ENCODE measurements at regions not wholly inside any gene's neighbourhood (a gene's known extent, or its start where the extent isn't known, plus 50 kb on each side); places are given as distances from the start of the nearest gene placed in this dataset.
"Not testable (repeated sequence)": the region's sequence is repeated elsewhere in the genome, so short reads cannot be mapped to it uniquely, and the experiment has no call there.

DNA sequence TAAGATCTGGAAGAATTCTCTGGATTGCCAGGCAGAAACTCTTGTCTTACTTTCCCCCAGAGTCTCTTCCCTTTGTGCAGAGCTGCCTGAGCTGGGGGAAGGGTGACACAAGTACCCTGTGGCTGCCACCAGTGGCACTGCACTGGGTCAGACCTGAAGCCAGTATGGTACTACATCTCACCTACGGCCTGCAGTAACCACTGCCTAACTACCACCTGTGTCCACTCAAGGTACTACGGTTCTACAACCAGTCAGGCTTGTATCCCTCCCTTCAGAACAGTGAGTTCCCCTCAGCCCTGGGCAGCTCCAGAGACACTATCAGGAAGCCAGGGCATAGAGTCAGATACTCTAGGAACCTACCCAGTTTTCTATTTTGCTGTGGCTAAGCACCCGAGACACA is 212.0 kb upstream of the POU5F2 start:
- Histone ChIP-seq H3K9me1 (ENCODE audit: control insufficient read depth, extremely low read depth, insufficient read depth, low read length) (no peaks in the 10 kb centered on the region), H3K4me3 (ENCODE audit: control insufficient read depth in 2 of 3, extremely low read depth in 1 of 3, insufficient read depth in 2 of 3, low read depth in 1 of 3, low read length in 3 of 3) (no peak overlapping the region), H4K20me1 (ENCODE audit: control insufficient read depth, extremely low read depth, insufficient read depth, low read length) (no peaks in the 10 kb centered on the region), H3K27me3 (ENCODE audit: control insufficient read depth, extremely low read depth, insufficient read depth, low read length) (no peaks in the 10 kb centered on the region), H2AFZ (ENCODE audit: control insufficient read depth, low read length) (no peak overlapping the region), H3K4me2 (ENCODE audit: control insufficient read depth, extremely low read depth, insufficient read depth, low read depth, low read length) (no peak overlapping the region), H3K9me3 (ENCODE audit: control insufficient read depth, low read depth, low read length) (no peaks in the 10 kb centered on the region), H3K27ac (ENCODE audit: control insufficient read depth, insufficient read depth, low read length) (no peak overlapping the region), H3K4me1 (ENCODE audit: control insufficient read depth, extremely low read depth, insufficient read depth, low read length) (no peaks in the 10 kb centered on the region), H3K9ac (ENCODE audit: control insufficient read depth, extremely low read depth, insufficient read depth, low read length) (no peak overlapping the region), H3K79me2 (ENCODE audit: control insufficient read depth, insufficient read depth, low read length) (no peaks in the 10 kb centered on the region), H3K36me3 (ENCODE audit: control insufficient read depth in 2 of 2, extremely low read depth in 1 of 2, insufficient read depth in 2 of 2, low read length in 2 of 2) (no peaks in the 10 kb centered on the region)
- dilution Hi-C loops (cut with MboI; ENCODE audit: extremely low pct_ligation_motif_present, low sequenced_read_pairs): no loop called here
- DNase-seq (ENCODE audit: low read depth, low spot score) (no peak), FAIRE-seq (no peak)
- TF ChIP-seq, protein P1, sequence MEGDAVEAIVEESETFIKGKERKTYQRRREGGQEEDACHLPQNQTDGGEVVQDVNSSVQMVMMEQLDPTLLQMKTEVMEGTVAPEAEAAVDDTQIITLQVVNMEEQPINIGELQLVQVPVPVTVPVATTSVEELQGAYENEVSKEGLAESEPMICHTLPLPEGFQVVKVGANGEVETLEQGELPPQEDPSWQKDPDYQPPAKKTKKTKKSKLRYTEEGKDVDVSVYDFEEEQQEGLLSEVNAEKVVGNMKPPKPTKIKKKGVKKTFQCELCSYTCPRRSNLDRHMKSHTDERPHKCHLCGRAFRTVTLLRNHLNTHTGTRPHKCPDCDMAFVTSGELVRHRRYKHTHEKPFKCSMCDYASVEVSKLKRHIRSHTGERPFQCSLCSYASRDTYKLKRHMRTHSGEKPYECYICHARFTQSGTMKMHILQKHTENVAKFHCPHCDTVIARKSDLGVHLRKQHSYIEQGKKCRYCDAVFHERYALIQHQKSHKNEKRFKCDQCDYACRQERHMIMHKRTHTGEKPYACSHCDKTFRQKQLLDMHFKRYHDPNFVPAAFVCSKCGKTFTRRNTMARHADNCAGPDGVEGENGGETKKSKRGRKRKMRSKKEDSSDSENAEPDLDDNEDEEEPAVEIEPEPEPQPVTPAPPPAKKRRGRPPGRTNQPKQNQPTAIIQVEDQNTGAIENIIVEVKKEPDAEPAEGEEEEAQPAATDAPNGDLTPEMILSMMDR (optimal IDR thresholded peaks at IDR 0.05 in 1 of 3, IDR thresholded peaks at IDR 0.05 in 1 of 3, conservative IDR thresholded peaks at IDR 0.05 in 1 of 3; ENCODE audit: extremely low read depth in 1 of 3, insufficient read depth in 2 of 3, low read length in 3 of 3): no peak
- no peak for TF ChIP-seq EZH2 (IDR thresholded peaks at IDR 0.05; ENCODE audit: low read length)

DNA sequence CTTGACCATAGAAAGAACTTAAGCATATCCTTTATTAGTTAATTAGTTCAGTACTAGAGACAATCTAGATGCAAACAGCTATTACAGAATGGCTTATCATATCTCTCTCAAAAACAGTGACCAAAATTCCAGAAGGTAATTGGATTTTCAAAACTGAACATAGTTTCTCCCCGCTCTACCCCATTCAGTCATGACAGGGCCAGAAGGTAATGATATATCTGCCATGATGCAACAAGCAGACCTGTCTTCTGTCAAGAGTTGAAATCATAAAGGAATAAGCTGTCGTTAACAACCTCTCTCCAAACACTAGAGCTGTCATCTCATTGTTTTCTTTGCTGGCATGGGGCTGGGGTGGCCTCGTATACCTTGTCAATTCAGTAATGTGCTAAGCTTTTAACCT is 200.5 kb upstream of the POU5F2 start:
- Histone ChIP-seq H3K9me1 (ENCODE audit: control insufficient read depth, extremely low read depth, insufficient read depth, low read length) (no peaks in the 10 kb centered on the region), H3K27ac (ENCODE audit: control insufficient read depth, insufficient read depth, low read length) (no peak overlapping the region), H3K79me2 (ENCODE audit: control insufficient read depth, insufficient read depth, low read length) (no peaks in the 10 kb centered on the region), H3K4me3 (ENCODE audit: control insufficient read depth in 2 of 3, extremely low read depth in 1 of 3, insufficient read depth in 2 of 3, low read depth in 1 of 3, low read length in 3 of 3) (no peak overlapping the region), H3K4me1 (ENCODE audit: control insufficient read depth, extremely low read depth, insufficient read depth, low read length) (no peaks in the 10 kb centered on the region), H2AFZ (ENCODE audit: control insufficient read depth, low read length) (no peak overlapping the region), H3K9me3 (ENCODE audit: control insufficient read depth, low read depth, low read length) (no peaks in the 10 kb centered on the region), H3K36me3 (ENCODE audit: control insufficient read depth in 2 of 2, extremely low read depth in 1 of 2, insufficient read depth in 2 of 2, low read length in 2 of 2) (no peaks in the 10 kb centered on the region), H3K4me2 (ENCODE audit: control insufficient read depth, extremely low read depth, insufficient read depth, low read depth, low read length) (no peak overlapping the region), H3K27me3 (ENCODE audit: control insufficient read depth, extremely low read depth, insufficient read depth, low read length) (no peaks in the 10 kb centered on the region), H4K20me1 (ENCODE audit: control insufficient read depth, extremely low read depth, insufficient read depth, low read length) (no peaks in the 10 kb centered on the region), H3K9ac (ENCODE audit: control insufficient read depth, extremely low read depth, insufficient read depth, low read length) (no peak overlapping the region)
- DNase-seq (ENCODE audit: low read depth, low spot score) (no peak), FAIRE-seq (no peak)
- TF ChIP-seq EZH2 (IDR thresholded peaks at IDR 0.05; ENCODE audit: low read length): no peak
- TF ChIP-seq, protein P1 (optimal IDR thresholded peaks at IDR 0.05 in 1 of 3, IDR thresholded peaks at IDR 0.05 in 1 of 3, conservative IDR thresholded peaks at IDR 0.05 in 1 of 3; ENCODE audit: extremely low read depth in 1 of 3, insufficient read depth in 2 of 3, low read length in 3 of 3): no peak
- dilution Hi-C loops (cut with MboI; ENCODE audit: extremely low pct_ligation_motif_present, low sequenced_read_pairs): no loop called here

DNA sequence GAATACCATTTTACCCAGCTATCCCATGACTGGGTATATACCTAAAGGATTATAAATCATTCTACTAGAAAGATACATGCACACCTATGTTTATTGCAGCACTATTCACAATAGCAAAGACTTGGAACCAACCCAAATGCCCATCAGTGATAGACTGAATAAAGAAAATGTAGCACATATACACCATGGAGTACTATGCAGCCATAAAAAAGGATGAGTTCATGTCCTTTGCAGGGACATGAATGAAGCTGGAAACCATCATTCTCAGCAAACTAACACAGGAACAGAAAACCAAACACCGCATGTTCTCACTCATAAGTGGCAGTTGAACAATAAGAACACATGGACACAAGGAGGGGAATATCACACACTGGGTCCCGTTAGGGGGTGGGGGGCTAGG is 191.9 kb upstream of the POU5F2 start:
- dilution Hi-C loops (cut with MboI; ENCODE audit: extremely low pct_ligation_motif_present, low sequenced_read_pairs): not testable (repeated sequence)

More for the DNA sequence above, 191.9 kb upstream of the POU5F2 start:
- H3K27ac ChIP-seq (ENCODE audit: control insufficient read depth, insufficient read depth, low read length); H3K36me3 ChIP-seq (ENCODE audit: control insufficient read depth in 2 of 2, extremely low read depth in 1 of 2, insufficient read depth in 2 of 2, low read length in 2 of 2); H4K20me1 ChIP-seq (ENCODE audit: control insufficient read depth, extremely low read depth, insufficient read depth, low read length); H3K9me3 ChIP-seq (ENCODE audit: control insufficient read depth, low read depth, low read length); H3K27me3 ChIP-seq (ENCODE audit: control insufficient read depth, extremely low read depth, insufficient read depth, low read length); H3K9ac ChIP-seq (ENCODE audit: control insufficient read depth, extremely low read depth, insufficient read depth, low read length); H3K4me3 ChIP-seq (ENCODE audit: control insufficient read depth in 2 of 3, extremely low read depth in 1 of 3, insufficient read depth in 2 of 3, low read depth in 1 of 3, low read length in 3 of 3); H3K79me2 ChIP-seq (ENCODE audit: control insufficient read depth, insufficient read depth, low read length); H2AFZ ChIP-seq (ENCODE audit: control insufficient read depth, low read length); H3K9me1 ChIP-seq (ENCODE audit: control insufficient read depth, extremely low read depth, insufficient read depth, low read length); H3K4me2 ChIP-seq (ENCODE audit: control insufficient read depth, extremely low read depth, insufficient read depth, low read depth, low read length); DNase-seq (ENCODE audit: low read depth, low spot score); FAIRE-seq; H3K4me1 ChIP-seq (ENCODE audit: control insufficient read depth, extremely low read depth, insufficient read depth, low read length): not testable (repeated sequence)

All from keratinocyte (primary cell).